ENCODE measurements at regions not wholly inside any gene's neighbourhood (a gene's known extent, or its start where the extent isn't known, plus 50 kb on each side); places are given as distances from the start of the nearest gene placed in this dataset.

DNA sequence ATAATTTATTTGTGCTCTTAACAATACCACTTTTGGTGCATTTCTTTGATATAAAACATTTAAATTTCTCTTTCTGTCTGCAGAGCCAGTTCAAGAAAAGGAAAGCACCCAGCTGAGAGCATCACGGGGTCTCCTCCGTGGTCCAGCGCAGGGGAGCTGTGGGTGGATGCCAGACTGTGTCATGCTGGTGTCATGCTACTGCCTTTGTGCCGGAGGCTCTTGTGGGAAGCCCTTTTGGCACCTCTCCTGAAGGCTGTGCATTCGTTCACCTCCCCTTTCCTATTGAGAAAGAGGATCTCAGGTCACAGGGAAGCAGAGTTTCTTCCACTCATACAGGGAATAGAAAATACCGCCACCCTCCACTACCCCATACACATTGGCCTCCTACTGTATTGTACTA is 450.4 kb downstream of the GALR1 start:
- TF ChIP-seq, protein P1, sequence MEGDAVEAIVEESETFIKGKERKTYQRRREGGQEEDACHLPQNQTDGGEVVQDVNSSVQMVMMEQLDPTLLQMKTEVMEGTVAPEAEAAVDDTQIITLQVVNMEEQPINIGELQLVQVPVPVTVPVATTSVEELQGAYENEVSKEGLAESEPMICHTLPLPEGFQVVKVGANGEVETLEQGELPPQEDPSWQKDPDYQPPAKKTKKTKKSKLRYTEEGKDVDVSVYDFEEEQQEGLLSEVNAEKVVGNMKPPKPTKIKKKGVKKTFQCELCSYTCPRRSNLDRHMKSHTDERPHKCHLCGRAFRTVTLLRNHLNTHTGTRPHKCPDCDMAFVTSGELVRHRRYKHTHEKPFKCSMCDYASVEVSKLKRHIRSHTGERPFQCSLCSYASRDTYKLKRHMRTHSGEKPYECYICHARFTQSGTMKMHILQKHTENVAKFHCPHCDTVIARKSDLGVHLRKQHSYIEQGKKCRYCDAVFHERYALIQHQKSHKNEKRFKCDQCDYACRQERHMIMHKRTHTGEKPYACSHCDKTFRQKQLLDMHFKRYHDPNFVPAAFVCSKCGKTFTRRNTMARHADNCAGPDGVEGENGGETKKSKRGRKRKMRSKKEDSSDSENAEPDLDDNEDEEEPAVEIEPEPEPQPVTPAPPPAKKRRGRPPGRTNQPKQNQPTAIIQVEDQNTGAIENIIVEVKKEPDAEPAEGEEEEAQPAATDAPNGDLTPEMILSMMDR (conservative IDR thresholded peaks at IDR 0.05; ENCODE audit: low read length) = no peak
- DNase-seq (ENCODE audit: low read depth) = no peak
- no peak overlapping the region for H3K4me3 ChIP-seq (ENCODE audit: low read length)

DNA sequence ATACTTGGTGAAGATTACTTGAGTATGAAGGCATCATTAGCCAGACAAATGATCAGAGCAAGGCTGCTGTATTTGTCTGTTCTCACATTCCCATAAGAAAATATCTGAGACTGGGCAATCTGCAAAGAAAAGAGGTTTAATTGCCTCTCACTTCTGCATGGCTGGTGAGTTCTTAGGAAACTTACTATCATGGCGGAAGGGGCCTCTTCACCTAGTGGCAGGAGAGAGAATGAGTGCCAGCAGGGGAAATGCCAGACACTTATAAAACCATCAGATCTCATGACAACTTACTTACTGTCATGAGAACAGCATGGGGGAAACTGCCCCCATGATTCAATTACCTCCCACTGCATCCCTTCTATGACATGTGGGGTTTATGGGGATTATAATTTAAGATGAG is 452.3 kb downstream of the GALR1 start:
- DNase-seq (ENCODE audit: low read depth) = no peak
- TF ChIP-seq, protein P1 (conservative IDR thresholded peaks at IDR 0.05; ENCODE audit: low read length) = no peak
- H3K4me3 ChIP-seq (ENCODE audit: low read length) = no peak overlapping the region

DNA sequence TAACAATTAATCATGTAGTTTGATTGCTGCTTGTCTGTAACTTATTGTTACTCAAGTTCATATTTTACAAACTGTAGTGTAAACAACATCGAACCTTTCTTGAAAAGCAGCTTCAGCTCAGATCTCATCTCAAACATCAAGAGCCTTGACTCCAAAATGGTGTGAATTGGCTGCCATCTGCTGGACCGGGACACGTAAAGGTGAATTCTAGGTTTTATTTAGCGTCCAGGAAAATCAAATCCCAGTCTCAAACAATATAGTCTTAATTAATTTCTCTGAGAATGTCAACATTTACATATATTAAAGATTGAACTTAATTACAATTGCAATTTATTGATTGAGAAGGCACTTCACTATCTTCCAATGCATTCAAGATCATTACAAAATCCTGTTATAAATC is 453.0 kb downstream of the GALR1 start:
- DNase-seq (ENCODE audit: low read depth) = peak; percentile 1
- no peak overlapping the region for H3K4me3 ChIP-seq (ENCODE audit: low read length)
- TF ChIP-seq, protein P1 (conservative IDR thresholded peaks at IDR 0.05; ENCODE audit: low read length) = no peak

DNA sequence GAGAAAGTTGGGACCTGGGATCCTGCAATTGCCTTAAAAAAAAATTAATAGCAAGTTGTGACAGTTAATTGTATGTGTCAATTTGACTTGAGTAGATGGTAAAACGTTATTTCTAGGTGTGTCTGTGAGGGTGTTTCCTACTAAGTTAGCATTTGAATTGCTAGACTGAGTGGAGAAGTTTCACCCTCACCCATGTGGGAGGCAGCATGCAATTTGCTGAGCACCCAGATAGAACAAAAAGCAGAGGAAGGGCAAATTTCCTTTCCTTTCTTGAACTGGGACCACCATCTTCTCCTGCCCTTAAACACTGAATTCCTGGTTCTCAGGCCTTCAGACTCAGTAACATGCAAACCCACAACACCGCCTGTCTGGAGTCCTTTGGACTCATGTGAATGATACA is 455.7 kb downstream of the GALR1 start:
- TF ChIP-seq, protein P1 (conservative IDR thresholded peaks at IDR 0.05; ENCODE audit: low read length) = no peak
- DNase-seq (ENCODE audit: low read depth) = no peak
- no peak overlapping the region for H3K4me3 ChIP-seq (ENCODE audit: low read length)

DNA sequence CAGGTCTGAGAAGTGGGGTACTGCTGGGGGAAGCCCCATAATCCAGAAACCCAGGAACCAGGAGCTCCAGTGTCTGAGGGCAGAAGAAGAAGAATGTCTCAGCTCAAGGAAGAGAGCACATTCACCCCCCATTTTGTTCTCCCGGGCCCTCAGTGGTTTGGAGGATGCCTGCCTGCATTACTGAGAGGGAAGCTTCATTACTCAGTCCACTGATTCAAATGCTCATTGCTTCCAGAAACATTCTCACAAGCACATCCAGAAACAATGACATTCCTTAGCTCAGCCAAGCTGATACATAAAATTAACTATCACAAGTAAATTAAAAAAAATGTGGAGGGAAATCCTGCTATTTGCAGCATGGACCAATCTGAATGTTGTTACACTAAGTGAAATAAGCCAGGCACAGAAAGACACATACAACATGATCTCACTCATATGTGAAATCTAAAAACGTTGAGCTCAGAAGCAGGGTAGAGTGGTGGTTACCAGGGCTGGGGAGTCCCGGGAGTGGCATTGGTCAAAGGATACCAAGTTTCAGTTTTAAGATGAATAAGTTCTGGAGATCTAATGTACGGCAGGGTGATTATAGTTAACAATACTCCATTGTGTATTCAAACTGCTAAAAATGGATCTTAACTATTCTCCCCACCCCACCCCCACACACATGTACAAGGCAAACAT is 459.3 kb downstream of the GALR1 start:
- DNase-seq (ENCODE audit: low read depth) = peak; percentile 10
- no peak overlapping the region for H3K4me3 ChIP-seq (ENCODE audit: low read length)
- TF ChIP-seq, protein P1 (conservative IDR thresholded peaks at IDR 0.05; ENCODE audit: low read length) = no peak

DNA sequence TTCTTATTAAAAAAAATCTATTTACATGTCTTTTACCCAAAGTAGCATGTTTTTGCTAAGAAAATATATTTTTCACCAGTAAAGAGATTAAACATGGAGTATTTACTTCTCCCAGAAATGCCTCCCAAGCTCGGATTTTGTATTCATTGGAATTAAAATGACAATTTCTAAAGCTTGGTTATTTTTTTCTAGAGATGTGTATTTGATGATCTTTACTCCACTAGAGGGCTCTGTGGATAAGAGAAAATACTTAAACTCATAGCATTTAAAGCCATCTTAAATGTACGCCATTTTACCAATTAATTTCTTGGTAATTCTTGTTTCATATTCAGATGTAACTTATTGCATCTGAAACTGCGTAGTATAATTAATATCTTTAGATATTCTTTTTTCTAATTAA is 461.4 kb downstream of the GALR1 start:
- H3K4me3 ChIP-seq (ENCODE audit: low read length) = no peak overlapping the region
- no peak for DNase-seq (ENCODE audit: low read depth)
- TF ChIP-seq, protein P1 (conservative IDR thresholded peaks at IDR 0.05; ENCODE audit: low read length) = peak; percentile 32; the same call in 1 of the 2 replicates

DNA sequence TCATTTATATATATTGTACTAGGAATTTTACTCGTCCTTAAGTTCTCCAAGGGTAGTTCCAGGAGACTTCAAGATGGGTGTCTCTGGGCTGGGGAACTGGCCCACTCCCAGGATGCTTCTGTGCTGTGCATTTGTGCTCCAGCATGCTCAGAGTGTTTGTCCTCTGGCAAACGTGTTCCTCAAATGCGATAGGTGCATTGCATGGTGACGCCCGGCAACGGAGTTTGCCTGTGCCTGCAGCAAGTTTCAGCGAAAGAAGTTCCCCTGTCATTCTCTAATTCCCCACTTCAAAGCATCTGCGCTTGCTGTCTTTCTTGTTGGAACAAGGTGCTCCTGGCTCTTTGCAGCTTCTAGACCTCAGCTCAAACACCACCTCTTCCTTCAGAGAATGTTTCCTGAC is 465.1 kb downstream of the GALR1 start:
- DNase-seq (ENCODE audit: low read depth) = no peak
- TF ChIP-seq, protein P1 (conservative IDR thresholded peaks at IDR 0.05; ENCODE audit: low read length) = no peak
- H3K4me3 ChIP-seq (ENCODE audit: low read length) = no peak overlapping the region

Measured in AG10803 (cell line).